Fibroblast of pulmonary artery (primary cell): ENCODE measurements at regions not wholly inside any gene's neighbourhood (a gene's known extent, or its start where the extent isn't known, plus 50 kb on each side); places are given as distances from the start of the nearest gene placed in this dataset.
"Not testable (repeated sequence)": the region's sequence is repeated elsewhere in the genome, so short reads cannot be mapped to it uniquely, and the experiment has no call there.

Source experiments
- DNase-seq: peaks from one replicate; pipeline ENCODE4 v3.0.0-alpha.2; 2010; ENCODE audit warnings: low read depth
- H3K4me3 ChIP-seq: replicated peaks from 2 replicates; pipeline ENCODE4 v1.5.1; 2011; ENCODE audit warnings: low read depth, mild to moderate bottlenecking, control low read depth, low read length, moderate library complexity
- TF ChIP-seq, protein P1 (sequence below): IDR thresholded peaks from 2 replicates; pipeline ENCODE4 v1.5.1; 2011; ENCODE audit warnings: mild to moderate bottlenecking, control low read depth, low read length, inconsistent platforms; ENCODE audit errors: missing control alignments

DNA sequence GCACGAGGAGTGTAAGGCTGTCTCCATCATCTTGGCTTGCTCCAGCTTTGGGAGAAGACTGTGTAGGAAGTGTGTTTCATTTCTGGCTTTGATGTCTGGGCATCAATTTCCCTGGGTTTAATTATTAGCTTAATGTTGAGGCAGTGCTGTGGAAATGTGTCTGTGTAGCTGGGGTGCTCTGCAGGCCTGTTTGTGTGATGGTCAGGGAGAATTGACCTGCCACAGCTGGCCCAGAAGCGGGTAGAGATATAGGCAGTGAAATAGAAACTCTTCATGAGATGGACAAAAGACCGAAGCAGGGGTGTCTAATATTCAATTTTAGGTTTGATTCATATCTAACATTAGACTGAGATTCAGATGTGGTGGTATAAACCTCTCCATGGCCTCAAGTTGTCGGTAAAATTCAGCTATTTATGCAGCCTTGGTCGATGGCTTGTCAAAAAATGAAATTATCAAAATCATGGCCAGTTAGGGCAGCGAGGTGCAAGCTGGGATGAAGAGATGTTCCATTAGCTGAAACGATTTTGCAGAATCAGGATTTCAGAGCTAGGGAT is 95.3 kb upstream of the SNX9 start:
- TF ChIP-seq, protein P1, sequence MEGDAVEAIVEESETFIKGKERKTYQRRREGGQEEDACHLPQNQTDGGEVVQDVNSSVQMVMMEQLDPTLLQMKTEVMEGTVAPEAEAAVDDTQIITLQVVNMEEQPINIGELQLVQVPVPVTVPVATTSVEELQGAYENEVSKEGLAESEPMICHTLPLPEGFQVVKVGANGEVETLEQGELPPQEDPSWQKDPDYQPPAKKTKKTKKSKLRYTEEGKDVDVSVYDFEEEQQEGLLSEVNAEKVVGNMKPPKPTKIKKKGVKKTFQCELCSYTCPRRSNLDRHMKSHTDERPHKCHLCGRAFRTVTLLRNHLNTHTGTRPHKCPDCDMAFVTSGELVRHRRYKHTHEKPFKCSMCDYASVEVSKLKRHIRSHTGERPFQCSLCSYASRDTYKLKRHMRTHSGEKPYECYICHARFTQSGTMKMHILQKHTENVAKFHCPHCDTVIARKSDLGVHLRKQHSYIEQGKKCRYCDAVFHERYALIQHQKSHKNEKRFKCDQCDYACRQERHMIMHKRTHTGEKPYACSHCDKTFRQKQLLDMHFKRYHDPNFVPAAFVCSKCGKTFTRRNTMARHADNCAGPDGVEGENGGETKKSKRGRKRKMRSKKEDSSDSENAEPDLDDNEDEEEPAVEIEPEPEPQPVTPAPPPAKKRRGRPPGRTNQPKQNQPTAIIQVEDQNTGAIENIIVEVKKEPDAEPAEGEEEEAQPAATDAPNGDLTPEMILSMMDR: no peak
- H3K4me3 ChIP-seq: no peak overlapping the region
- no peak for DNase-seq

GRCh38 chr6:157728183-157728881 is 94.7 kb upstream of the SNX9 start:
- DNase-seq: no peak
- TF ChIP-seq, protein P1: no peak
- H3K4me3 ChIP-seq: no peak overlapping the region

- H3K4me3 ChIP-seq: no peak overlapping the region
These were observed 91.8 kb upstream of the SNX9 start for GRCh38 chr6:157731221-157731620.

DNA sequence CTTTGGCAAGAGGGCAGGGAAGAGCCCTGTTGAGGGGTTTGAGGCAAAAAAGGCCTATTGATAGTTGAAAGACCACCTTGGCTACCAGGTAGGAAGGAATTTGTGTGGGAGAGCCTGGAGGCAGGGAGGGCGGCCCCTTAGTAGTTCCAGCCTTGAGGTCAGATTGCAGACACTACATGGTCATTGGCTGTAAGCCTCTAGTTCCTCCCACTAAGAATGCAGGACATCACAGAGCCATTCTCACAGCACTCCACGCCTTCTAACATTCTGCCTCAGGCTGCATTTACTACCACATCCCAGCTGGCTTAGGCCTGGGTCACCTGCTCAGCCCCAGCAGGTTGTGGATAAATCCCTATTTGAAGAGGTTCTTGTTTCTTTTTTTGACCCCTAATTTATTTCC is 91.0 kb upstream of the SNX9 start:
- DNase-seq: no peak
- TF ChIP-seq, protein P1: no peak
- no peak overlapping the region for H3K4me3 ChIP-seq

More at GRCh38 chr6:157731221-157731620, 91.8 kb upstream of the SNX9 start:
- TF ChIP-seq, protein P1: no peak
- no peak for DNase-seq

DNA sequence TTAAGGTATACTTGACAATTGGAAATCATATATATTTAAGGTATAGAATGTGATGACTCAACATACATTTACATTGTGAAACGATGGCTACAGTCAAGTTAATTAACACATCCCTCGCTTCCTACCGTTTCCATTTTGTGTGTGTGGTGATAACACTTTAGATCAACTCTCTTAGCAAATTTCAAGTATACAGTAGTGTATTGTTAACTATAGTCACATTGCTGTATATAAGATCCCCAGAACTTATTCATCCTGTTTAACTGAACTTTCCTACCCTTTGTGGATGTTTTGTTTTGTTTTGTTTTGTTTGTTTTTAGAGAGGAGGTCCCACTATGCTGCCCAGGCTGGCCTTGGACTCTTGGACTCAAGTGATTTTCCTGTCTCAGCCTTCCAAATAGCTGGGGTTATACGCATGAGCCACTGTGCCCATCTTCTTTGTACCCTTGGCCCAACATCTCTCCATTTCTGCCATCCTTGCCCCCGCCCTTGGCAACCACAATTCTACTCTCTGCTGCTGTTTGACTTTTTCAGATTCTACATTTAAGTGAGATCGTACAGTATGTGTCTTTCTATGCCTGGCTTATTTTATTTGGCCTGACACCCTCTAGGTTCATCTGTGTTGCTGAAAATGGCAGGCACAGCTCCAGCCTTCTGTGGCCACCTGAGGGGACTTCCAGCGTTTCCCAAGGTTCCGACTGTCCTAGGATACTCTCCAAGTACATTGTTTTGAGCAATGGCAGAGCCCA is 90.5 kb upstream of the SNX9 start:
- DNase-seq: no peak
- H3K4me3 ChIP-seq: no peak overlapping the region
- TF ChIP-seq, protein P1: no peak

GRCh38 chr6:157736555-157736954 is 86.5 kb upstream of the SNX9 start:
- H3K4me3 ChIP-seq, DNase-seq: not testable (repeated sequence)

GRCh38 chr6:157741321-157741947 is 81.6 kb upstream of the SNX9 start:
- no peak overlapping the region for H3K4me3 ChIP-seq
- TF ChIP-seq, protein P1: no peak
- DNase-seq: no peak
